ENCODE measurements at regions not wholly inside any gene's neighbourhood (a gene's known extent, or its start where the extent isn't known, plus 50 kb on each side); places are given as distances from the start of the nearest gene placed in this dataset.
"Not testable (repeated sequence)": the region's sequence is repeated elsewhere in the genome, so short reads cannot be mapped to it uniquely, and the experiment has no call there.

DNA sequence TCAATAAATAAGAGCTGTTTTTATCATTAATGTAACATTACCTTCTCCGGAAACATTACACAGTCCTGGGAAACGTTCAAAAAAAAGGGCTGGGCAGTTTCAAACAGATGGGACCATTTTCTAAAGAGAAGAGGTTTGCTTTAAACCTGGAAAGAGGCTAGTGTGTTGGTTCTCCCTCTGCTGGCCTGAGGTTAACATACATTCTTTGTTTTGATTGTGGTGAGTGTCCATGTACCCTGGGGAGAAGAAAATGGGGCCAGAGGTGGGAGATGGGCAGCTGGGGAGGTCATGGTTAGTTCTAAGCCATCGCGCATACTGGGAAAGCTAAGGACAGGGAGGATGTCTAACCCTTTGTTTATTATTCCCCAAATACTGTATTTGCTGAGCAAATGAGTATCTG lies 194.7 kb downstream of the CPEB2 start:
- peak; percentile 9 for DNase-seq

DNA sequence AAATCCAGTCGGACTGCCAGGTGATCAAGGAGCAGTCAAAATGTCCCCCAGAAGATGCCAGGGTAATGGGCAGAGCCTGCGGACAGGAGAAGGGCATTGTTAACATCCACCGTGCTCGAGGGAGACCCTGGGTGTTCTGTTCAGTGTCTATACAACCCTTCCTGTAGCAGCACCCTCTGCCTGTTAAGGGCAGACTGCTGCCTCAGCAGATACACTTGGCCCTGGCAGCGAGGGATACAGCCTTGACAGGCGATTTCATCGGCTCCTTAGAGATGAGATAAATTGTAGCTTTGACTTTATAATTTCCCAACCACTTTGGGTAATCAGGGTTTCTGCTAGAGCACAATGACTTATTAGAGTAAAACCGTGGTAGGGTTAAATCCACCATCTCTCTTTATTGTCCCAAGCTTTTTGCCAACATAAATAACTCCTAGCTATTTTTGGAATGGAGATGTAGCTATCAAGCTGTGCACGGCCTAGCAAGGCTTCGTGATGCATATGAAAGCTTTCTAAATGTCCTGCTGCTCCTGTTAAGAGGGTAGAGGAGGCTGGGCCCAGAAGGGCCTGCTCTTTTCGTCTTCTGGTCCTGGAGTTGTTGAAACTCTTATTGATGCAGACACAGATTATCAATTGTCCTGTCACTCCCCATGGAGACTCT lies 195.9 kb downstream of the CPEB2 start:
- TF ChIP-seq, protein P1, sequence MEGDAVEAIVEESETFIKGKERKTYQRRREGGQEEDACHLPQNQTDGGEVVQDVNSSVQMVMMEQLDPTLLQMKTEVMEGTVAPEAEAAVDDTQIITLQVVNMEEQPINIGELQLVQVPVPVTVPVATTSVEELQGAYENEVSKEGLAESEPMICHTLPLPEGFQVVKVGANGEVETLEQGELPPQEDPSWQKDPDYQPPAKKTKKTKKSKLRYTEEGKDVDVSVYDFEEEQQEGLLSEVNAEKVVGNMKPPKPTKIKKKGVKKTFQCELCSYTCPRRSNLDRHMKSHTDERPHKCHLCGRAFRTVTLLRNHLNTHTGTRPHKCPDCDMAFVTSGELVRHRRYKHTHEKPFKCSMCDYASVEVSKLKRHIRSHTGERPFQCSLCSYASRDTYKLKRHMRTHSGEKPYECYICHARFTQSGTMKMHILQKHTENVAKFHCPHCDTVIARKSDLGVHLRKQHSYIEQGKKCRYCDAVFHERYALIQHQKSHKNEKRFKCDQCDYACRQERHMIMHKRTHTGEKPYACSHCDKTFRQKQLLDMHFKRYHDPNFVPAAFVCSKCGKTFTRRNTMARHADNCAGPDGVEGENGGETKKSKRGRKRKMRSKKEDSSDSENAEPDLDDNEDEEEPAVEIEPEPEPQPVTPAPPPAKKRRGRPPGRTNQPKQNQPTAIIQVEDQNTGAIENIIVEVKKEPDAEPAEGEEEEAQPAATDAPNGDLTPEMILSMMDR (IDR thresholded peaks at IDR 0.05; ENCODE audit: low read depth, low read length): no peak
- Histone ChIP-seq H3K4me3 (ENCODE audit: low read depth, low read length) (no peak overlapping the region), H3K27ac (no peak overlapping the region), H3K36me3 (no peaks in the 10 kb centered on the region), H3K9me3 (ENCODE audit: severe bottlenecking) (no peaks in the 10 kb centered on the region), H3K27me3 (ENCODE audit: insufficient read depth, low read depth, severe bottlenecking) (peaks cover 7% of the 10 kb centered on the region)
- no peak for DNase-seq

More for the DNA sequence above, 194.7 kb downstream of the CPEB2 start:
- Histone ChIP-seq H3K36me3 (no peaks in the 10 kb centered on the region), H3K4me3 (ENCODE audit: low read depth, low read length) (no peak overlapping the region), H3K9me3 (ENCODE audit: severe bottlenecking) (no peaks in the 10 kb centered on the region), H3K27ac (no peak overlapping the region), H3K27me3 (ENCODE audit: insufficient read depth, low read depth, severe bottlenecking) (peaks cover 7% of the 10 kb centered on the region)
- TF ChIP-seq, protein P1 (IDR thresholded peaks at IDR 0.05; ENCODE audit: low read depth, low read length): peak; percentile 53

DNA sequence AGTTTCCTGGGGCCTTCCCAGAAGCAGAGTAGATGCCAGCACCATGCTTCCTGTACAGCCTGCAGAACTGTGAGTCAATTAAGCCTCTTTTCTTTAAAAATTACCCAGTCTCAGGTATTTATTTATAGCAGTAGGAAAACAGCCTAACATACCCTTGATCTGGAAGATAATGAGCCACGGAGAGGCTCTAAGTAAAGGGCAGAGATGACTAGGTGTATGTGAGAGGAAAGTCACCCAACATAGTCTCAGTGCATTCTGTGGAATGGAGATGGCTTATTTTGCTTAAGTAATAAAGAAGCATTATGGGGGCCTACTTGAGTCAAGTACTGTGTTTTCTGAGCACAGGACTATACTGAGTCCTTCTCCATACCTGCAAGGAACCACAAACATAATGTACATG lies 199.5 kb downstream of the CPEB2 start:
- H3K4me3 ChIP-seq (ENCODE audit: low read depth, low read length): no peak overlapping the region
- H3K27ac ChIP-seq: no peak overlapping the region
- no peaks in the 10 kb centered on the region for H3K27me3 ChIP-seq (ENCODE audit: insufficient read depth, low read depth, severe bottlenecking)
- peaks cover 5% of the 10 kb centered on the region for H3K9me3 ChIP-seq (ENCODE audit: severe bottlenecking)
- H3K36me3 ChIP-seq: no peaks in the 10 kb centered on the region
- no peak for DNase-seq
- TF ChIP-seq, protein P1 (IDR thresholded peaks at IDR 0.05; ENCODE audit: low read depth, low read length): no peak

DNA sequence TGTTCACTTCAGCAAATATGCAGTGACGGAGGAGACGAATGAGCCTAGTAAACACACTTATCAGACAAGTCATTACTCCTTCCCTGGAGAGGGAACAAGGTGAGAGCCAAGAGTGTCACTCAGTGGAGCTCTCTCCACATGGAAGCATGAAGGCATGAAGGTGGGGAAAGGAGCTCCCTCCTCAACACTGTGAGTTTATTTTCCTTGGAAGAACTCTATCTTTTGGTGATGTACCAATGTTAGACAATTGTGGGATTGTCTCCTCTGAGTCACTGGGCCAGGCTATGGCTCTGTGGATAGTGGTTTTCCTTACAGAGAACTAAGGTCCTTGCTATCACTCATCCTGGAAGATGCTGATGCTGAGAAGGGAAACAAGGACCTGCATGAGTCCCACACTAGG lies 200.2 kb downstream of the CPEB2 start:
- DNase-seq: no peak
- H3K27me3 ChIP-seq (ENCODE audit: insufficient read depth, low read depth, severe bottlenecking): no peaks in the 10 kb centered on the region
- no peak overlapping the region for H3K27ac ChIP-seq
- no peak overlapping the region for H3K4me3 ChIP-seq (ENCODE audit: low read depth, low read length)
- no peaks in the 10 kb centered on the region for H3K36me3 ChIP-seq
- peaks cover 8% of the 10 kb centered on the region for H3K9me3 ChIP-seq (ENCODE audit: severe bottlenecking)
- TF ChIP-seq, protein P1 (IDR thresholded peaks at IDR 0.05; ENCODE audit: low read depth, low read length): no peak

DNA sequence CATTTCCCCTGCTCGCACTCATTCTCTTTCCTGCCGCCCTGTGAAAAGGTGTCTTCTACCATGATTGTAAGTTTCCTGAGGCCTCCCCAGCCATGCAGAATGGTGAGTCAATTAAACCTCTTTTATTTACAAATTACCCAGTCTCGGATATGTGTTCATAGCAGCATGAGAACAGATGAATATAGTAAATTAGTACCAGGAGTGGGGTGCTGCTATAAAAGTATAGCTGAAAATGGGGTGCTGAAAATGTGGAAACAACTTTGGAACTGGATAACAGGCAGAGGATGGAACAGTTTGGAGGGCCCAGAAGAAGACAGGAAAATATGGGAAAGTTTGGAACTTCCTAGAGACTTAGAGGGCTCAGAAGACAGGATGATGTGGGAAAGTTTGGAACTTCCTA lies 204.2 kb downstream of the CPEB2 start:
- H3K27me3 ChIP-seq (ENCODE audit: insufficient read depth, low read depth, severe bottlenecking): not testable (repeated sequence)

DNA sequence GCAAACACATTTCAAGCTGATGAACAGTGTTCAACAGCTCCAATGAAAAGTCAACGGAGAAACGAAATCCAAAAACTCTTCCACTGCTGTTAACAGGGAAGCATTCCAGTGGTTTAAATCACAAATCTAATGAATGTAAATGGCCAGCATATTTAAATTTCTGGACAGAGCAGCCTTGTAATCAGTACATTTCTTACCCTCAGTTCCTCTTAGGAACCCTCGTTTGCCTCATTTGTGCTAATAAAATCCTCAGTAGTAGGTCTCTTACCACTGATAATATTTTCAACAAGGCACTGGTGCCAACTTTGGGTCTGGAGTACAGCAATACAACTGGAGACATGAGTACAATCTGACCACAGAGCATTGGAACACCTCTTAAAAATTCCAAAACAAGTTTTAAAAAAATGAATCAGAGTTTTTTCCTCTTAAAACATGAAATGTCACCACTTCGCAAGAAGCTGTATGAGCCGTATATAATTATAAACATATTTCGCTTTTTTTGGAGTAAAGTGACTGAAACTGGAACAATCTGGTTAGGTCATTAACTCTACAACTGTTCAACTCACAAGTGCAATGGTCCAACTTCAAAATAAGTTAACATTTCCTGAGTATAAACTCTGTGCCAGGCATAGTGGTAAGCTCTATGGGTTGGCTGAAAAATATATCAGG lies 211.2 kb downstream of the CPEB2 start:
- H3K27ac ChIP-seq: no peak overlapping the region
- TF ChIP-seq, protein P1 (IDR thresholded peaks at IDR 0.05; ENCODE audit: low read depth, low read length): no peak
- H3K36me3 ChIP-seq: no peaks in the 10 kb centered on the region
- no peak for DNase-seq
- H3K9me3 ChIP-seq (ENCODE audit: severe bottlenecking): no peaks in the 10 kb centered on the region
- no peak overlapping the region for H3K4me3 ChIP-seq (ENCODE audit: low read depth, low read length)
- H3K27me3 ChIP-seq (ENCODE audit: insufficient read depth, low read depth, severe bottlenecking): no peaks in the 10 kb centered on the region

More for the DNA sequence above, 204.2 kb downstream of the CPEB2 start:
- not testable (repeated sequence) for DNase-seq; H3K36me3 ChIP-seq; H3K9me3 ChIP-seq (ENCODE audit: severe bottlenecking); H3K4me3 ChIP-seq (ENCODE audit: low read depth, low read length); H3K27ac ChIP-seq

Data from WERI-Rb-1 (cell line).